IMR-90 (cell line): ENCODE measurements at regions not wholly inside any gene's neighbourhood (a gene's known extent, or its start where the extent isn't known, plus 50 kb on each side); places are given as distances from the start of the nearest gene placed in this dataset.

ENCODE experiments used
- ATAC-seq: fragments of 200-7000 bp; cut with Tn5 transposase; 2 replicates; pipeline ENCODE4 v1.9.1; 2020; ENCODE audit warnings: low read depth, mild to moderate bottlenecking, moderate library complexity
- BruUV-seq: library from RNA; stranded (reverse); fragments of 400-500 nt; replicated peaks from 2 replicates; lab custom pipeline; 2021; lab: Mats Ljungman, UMichigan
- CTCF ChIA-PET: fragments of 300-600 bp; formaldehyde crosslinking; extraction: SDS; loops from one replicate; lab custom pipeline; 2021; ENCODE audit warnings: antibody characterized with exemption; lab: Yijun Ruan, JAX
- POLR2A ChIA-PET: fragments of 300-600 bp; sonication (Branson Sonifier 250); formaldehyde crosslinking; loops from one replicate; lab custom pipeline; 2022; ENCODE audit warnings: antibody characterized with exemption; ENCODE audit not compliant: unreplicated experiment; lab: Charles Lee
- DNase-seq: peaks from one replicate; pipeline ENCODE4 v3.0.0; 2013
- H2AFZ ChIP-seq: replicated peaks from 2 replicates; pipeline ENCODE3; 2013; ENCODE audit warnings: low read length, mild to moderate bottlenecking; ENCODE audit not compliant: poor library complexity
- H2AK5ac ChIP-seq: 2 replicates; pipeline ENCODE4 v1.6.1; 2013; ENCODE audit warnings: low read depth, low read length, inconsistent platforms
- H2AK9ac ChIP-seq: replicated peaks from 2 replicates; pipeline ENCODE3; 2013; ENCODE audit warnings: mild to moderate bottlenecking, low read depth, low read length, moderate library complexity; ENCODE audit not compliant: poor library complexity
- H2BK120ac ChIP-seq: 2 replicates; pipeline ENCODE4 v1.6.1; 2013; ENCODE audit warnings: low read depth, low read length, inconsistent platforms
- H2BK15ac ChIP-seq: 3 replicates; pipeline ENCODE4 v1.6.1; 2013; ENCODE audit warnings: low read depth, low read length, inconsistent platforms
- H2BK20ac ChIP-seq: 2 replicates; pipeline ENCODE4 v1.6.1; 2013; ENCODE audit warnings: low read depth, mild to moderate bottlenecking, inconsistent platforms, low read length, moderate library complexity
- H2BK5ac ChIP-seq: 2 replicates; pipeline ENCODE4 v1.6.1; 2013; ENCODE audit warnings: mild to moderate bottlenecking, low read depth, low read length, inconsistent platforms; ENCODE audit not compliant: poor library complexity, severe bottlenecking
- H3K14ac ChIP-seq: replicated peaks from 2 replicates; pipeline ENCODE4 v1.6.1; 2013; ENCODE audit warnings: low read depth, low read length, inconsistent platforms
- H3K18ac ChIP-seq: 2 replicates; pipeline ENCODE4 v1.6.1; 2013; ENCODE audit warnings: low read depth, low read length, control low read depth
- H3K23ac ChIP-seq: 2 replicates; pipeline ENCODE4 v1.6.1; 2013; ENCODE audit warnings: low read depth, low read length, inconsistent platforms
- H3K27ac ChIP-seq: 2 replicates; pipeline ENCODE4 v1.5.1; 2013; ENCODE audit warnings: mild to moderate bottlenecking, control low read depth, low read length; ENCODE audit not compliant: insufficient read depth
- H3K27me3 ChIP-seq: 2 replicates; pipeline ENCODE4 v1.6.1; 2013; ENCODE audit warnings: low read length; ENCODE audit not compliant: control insufficient read depth, insufficient read depth
- H3K36me3 ChIP-seq: 2 replicates; pipeline ENCODE4 v1.6.1; 2013; ENCODE audit warnings: low read length, mixed read lengths; ENCODE audit not compliant: control insufficient read depth, insufficient read depth
- H3K4ac ChIP-seq: 2 replicates; pipeline ENCODE4 v1.6.1; 2013; ENCODE audit warnings: low read depth, low read length, inconsistent platforms
- H3K4me1 ChIP-seq: 2 replicates; pipeline ENCODE4 v1.6.1; 2013; ENCODE audit warnings: low read length, mixed read lengths; ENCODE audit not compliant: control insufficient read depth, insufficient read depth
- H3K4me2 ChIP-seq: 2 replicates; pipeline ENCODE4 v1.6.1; 2013; ENCODE audit warnings: low read depth, mild to moderate bottlenecking, control low read depth, low read length, moderate library complexity
- H3K4me3 ChIP-seq: 2 replicates; pipeline ENCODE4 v1.5.1; 2013; ENCODE audit warnings: low read depth, mild to moderate bottlenecking, control low read depth, low read length, moderate library complexity; ENCODE audit not compliant: insufficient read depth
- H3K56ac ChIP-seq: 2 replicates; pipeline ENCODE4 v1.6.1; 2013; ENCODE audit warnings: low read length, inconsistent platforms; ENCODE audit not compliant: insufficient read depth; ENCODE audit errors: extremely low read depth
- H3K79me1 ChIP-seq, 2 experiments: 2 replicates each; pipeline ENCODE4 v1.6.1; 2013; ENCODE audit warnings: low read length in 2 of 2, inconsistent platforms in 1 of 2, low read depth in 1 of 2
- H3K9ac ChIP-seq: 2 replicates; pipeline ENCODE4 v1.6.1; 2013; ENCODE audit warnings: low read depth, low read length, control low read depth
- H3K9me1 ChIP-seq: 2 replicates; pipeline ENCODE4 v1.6.1; 2013; ENCODE audit warnings: low read length, inconsistent platforms; ENCODE audit not compliant: insufficient read depth
- H3K9me3 ChIP-seq: 2 replicates; pipeline ENCODE4 v1.6.1; 2013; ENCODE audit warnings: low read length; ENCODE audit not compliant: control insufficient read depth, insufficient read depth
- H4K20me1 ChIP-seq: 2 replicates; pipeline ENCODE4 v1.6.1; 2013; ENCODE audit warnings: low read length, inconsistent platforms; ENCODE audit not compliant: insufficient read depth
- H4K5ac ChIP-seq: 2 replicates; pipeline ENCODE4 v1.6.1; 2013; ENCODE audit warnings: mild to moderate bottlenecking, low read depth, low read length, control low read depth
- H4K8ac ChIP-seq, 2 experiments: 2 replicates each; pipeline ENCODE4 v1.6.1; 2013; ENCODE audit warnings: low read depth in 2 of 2, low read length in 2 of 2, control low read depth in 1 of 2, inconsistent platforms in 1 of 2
- H4K91ac ChIP-seq: 2 replicates; pipeline ENCODE4 v1.6.1; 2013; ENCODE audit warnings: low read depth, low read length, inconsistent platforms; ENCODE audit not compliant: insufficient read depth
- BHLHE40 ChIP-seq: fragments of 150-350 bp; IDR thresholded peaks from 2 replicates; pipeline ENCODE4 v1.6.1; 2016; ENCODE audit warnings: mild to moderate bottlenecking, low read depth, low read length
- CEBPB ChIP-seq: IDR thresholded peaks from 2 replicates; pipeline ENCODE4 v1.6.1; 2012; ENCODE audit warnings: low read depth, low read length, improper control_type of control experiment
- CHD1 ChIP-seq: IDR thresholded peaks from 2 replicates; pipeline ENCODE4 v1.6.1; 2012; ENCODE audit warnings: low read depth, low read length, improper control_type of control experiment
- MAFK ChIP-seq: IDR thresholded peaks from 2 replicates; pipeline ENCODE4 v1.6.1; 2012; ENCODE audit warnings: low read depth, low read length, improper control_type of control experiment
- NFE2L2 ChIP-seq: fragments of 150-350 bp; IDR thresholded peaks from 2 replicates; pipeline ENCODE4 v1.6.1; 2016; ENCODE audit warnings: low read depth, mild to moderate bottlenecking, low read length
- RFX5 ChIP-seq: IDR thresholded peaks from 2 replicates; pipeline ENCODE4 v1.8.0; 2012; ENCODE audit warnings: low read depth, mild to moderate bottlenecking, low read length, moderate library complexity
- WGBS, 2 experiments: methylation state at CpG; one replicate each; pipeline versions ENCODE4 v1.1.5 to v1.1.7; 2013; ENCODE audit warnings: missing lambda C conversion rate in 2 of 2; ENCODE audit not compliant: insufficient read length in 1 of 2; ENCODE audit errors: extremely low coverage in 2 of 2; 5-methylcytosine and 5-hydroxymethylcytosine counted together
- dilution Hi-C: fragments of 300-500 bp; cut with HindIII; formaldehyde crosslinking; loops from one replicate; pipeline ENCODE4 v1.14.3; 2018; ENCODE audit warnings: low sequenced_read_pairs; ENCODE audit not compliant: unreplicated experiment
- in situ Hi-C: fragments of 300-500 bp; cut with MboI; formaldehyde crosslinking; loops from 3 replicates; pipeline ENCODE4 v1.14.3; 2019; ENCODE audit warnings: low sequenced_read_pairs, inconsistent platforms, mixed read lengths
- intact Hi-C: fragments of 100-400 bp; cut with micrococcal nuclease; formaldehyde crosslinking; loops from 2 replicates; pipeline ENCODE4 v1.10.0; 2022
- TF ChIP-seq, protein P1 (sequence below): fragments of 150-350 bp; IDR thresholded peaks from 2 replicates; pipeline ENCODE4 v1.6.1; 2016; ENCODE audit warnings: low read depth, mild to moderate bottlenecking, low read length, moderate library complexity, borderline replicate concordance

GRCh38 chr4:57418133-57418532 is 307.9 kb upstream of the IGFBP7 start:
- no peak overlapping the region for H3K56ac ChIP-seq
- no peak overlapping the region for H3K4me2 ChIP-seq
- H3K14ac ChIP-seq = no peak overlapping the region
- H4K5ac ChIP-seq = no peak overlapping the region
- no peaks in the 10 kb centered on the region for H3K27me3 ChIP-seq
- H3K9me1 ChIP-seq = no peaks in the 10 kb centered on the region
- H3K27ac ChIP-seq = no peak overlapping the region
- WGBS, 2 experiments = no CpG with 5 or more reads among the region's 1 CpG
- H3K79me1 ChIP-seq = no peaks in the 10 kb centered on the region
- H3K4me1 ChIP-seq = no peaks in the 10 kb centered on the region
- H3K18ac ChIP-seq = no peak overlapping the region
- TF ChIP-seq BHLHE40 = no peak
- TF ChIP-seq RFX5 = no peak
- no peak for TF ChIP-seq MAFK
- no peak for TF ChIP-seq NFE2L2
- no peak for TF ChIP-seq CHD1
- TF ChIP-seq CEBPB = no peak
- TF ChIP-seq, protein P1, sequence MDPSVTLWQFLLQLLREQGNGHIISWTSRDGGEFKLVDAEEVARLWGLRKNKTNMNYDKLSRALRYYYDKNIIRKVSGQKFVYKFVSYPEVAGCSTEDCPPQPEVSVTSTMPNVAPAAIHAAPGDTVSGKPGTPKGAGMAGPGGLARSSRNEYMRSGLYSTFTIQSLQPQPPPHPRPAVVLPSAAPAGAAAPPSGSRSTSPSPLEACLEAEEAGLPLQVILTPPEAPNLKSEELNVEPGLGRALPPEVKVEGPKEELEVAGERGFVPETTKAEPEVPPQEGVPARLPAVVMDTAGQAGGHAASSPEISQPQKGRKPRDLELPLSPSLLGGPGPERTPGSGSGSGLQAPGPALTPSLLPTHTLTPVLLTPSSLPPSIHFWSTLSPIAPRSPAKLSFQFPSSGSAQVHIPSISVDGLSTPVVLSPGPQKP = no peak
- in situ Hi-C loops = no loop called here
- DNase-seq (no peak), ATAC-seq (no peak)
- H2BK20ac ChIP-seq = no peak overlapping the region
- H4K20me1 ChIP-seq = no peaks in the 10 kb centered on the region
- BruUV-seq = no TSS peak
- no peak overlapping the region for H2BK15ac ChIP-seq
- H2BK120ac ChIP-seq = no peak overlapping the region
- H3K9me3 ChIP-seq = no peaks in the 10 kb centered on the region
- no peak overlapping the region for H2BK5ac ChIP-seq
- H2AK5ac ChIP-seq = no peak overlapping the region
- intact Hi-C loops = no loop called here
- CTCF ChIA-PET = no interaction called here
- no peak overlapping the region for H4K91ac ChIP-seq
- H3K23ac ChIP-seq = no peak overlapping the region
- H3K36me3 ChIP-seq = no peaks in the 10 kb centered on the region
- POLR2A ChIA-PET = no interaction called here
- H2AK9ac ChIP-seq = no peak overlapping the region
- no peak overlapping the region for H3K4ac ChIP-seq
- H3K9ac ChIP-seq = no peak overlapping the region
- dilution Hi-C loops = no loop called here
- H2AFZ ChIP-seq = no peak overlapping the region
- H3K4me3 ChIP-seq = no peak overlapping the region
- no peak overlapping the region for H4K8ac ChIP-seq
